OCI-M1 (cell line): ENCODE measurements at regions not wholly inside any gene's neighbourhood (a gene's known extent, or its start where the extent isn't known, plus 50 kb on each side); places are given as distances from the start of the nearest gene placed in this dataset.
A peak's percentile ranks its signal among the peaks of the same experiment; 100 is the strongest.
"Not testable (repeated sequence)": the region's sequence is repeated elsewhere in the genome, so short reads cannot be mapped to it uniquely, and the experiment has no call there.

ENCODE experiments used
- DNase-seq: peaks from one replicate; lab custom pipeline; 2025; lab: John Stamatoyannopoulos, UW

DNA sequence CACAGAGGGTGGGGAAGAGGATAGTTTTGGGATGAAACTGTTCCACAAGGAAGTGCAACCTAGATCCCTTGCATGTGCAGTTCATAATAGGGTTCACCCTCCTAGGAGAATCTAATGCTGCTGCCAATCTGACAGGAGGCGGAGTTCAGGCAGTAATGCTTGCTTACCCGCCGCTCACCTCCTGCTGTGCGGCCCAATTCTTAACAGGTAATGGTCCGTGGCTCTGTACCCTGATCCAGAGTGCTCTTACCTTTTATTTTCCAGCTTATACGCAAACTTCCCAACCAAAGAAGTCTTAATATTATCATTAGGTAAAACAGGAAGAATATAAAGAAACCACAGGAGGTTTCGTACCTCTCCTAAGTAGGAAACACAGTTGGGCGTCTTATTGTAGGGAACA is 82.7 kb upstream of the CD302 start:
- no peak for DNase-seq

DNA sequence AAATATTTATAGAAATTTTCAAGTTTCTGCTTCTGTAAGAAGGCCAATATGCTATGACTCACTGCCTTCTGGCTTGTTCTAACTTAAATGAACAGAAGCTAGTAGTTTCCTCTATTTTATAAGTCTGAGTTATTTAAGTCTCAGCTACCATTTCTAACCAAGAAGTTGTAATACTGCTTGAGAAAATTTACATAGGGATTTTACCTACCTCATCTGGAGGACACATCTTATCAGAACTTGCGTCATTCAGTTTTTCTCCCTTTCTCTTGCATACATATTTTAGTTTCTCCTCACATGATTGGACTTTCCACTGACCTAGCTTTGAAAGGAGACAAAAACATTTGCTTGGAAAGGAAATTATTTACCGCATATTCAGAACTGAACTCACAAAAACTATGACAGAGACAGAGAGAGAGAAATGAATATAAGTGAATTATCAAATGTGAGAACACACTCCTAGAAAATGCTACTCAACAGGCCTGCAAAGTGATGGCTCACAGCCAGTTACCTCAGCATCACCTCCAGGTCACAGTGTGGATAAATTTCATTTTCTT is 81.1 kb upstream of the CD302 start:
- no peak for DNase-seq

DNA sequence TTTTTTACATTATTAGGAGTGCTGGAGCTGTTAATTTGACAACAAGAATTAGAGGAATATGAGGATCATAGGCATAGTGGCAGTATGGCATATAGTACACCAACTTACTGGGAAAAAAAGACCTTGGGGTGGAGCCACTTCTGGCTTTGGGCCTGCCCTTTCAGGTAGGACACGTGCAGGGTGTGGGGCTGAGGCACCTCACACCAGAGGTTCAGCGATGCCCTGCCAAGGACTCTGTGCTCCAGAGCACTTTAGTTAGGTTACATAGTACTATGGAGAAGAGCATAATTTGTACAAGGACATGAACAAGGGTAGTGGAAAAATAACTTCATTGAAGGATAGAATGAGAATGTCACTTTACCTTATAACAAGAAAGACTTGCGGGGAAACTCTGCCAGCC is 77.1 kb upstream of the CD302 start:
- no peak for DNase-seq

DNA sequence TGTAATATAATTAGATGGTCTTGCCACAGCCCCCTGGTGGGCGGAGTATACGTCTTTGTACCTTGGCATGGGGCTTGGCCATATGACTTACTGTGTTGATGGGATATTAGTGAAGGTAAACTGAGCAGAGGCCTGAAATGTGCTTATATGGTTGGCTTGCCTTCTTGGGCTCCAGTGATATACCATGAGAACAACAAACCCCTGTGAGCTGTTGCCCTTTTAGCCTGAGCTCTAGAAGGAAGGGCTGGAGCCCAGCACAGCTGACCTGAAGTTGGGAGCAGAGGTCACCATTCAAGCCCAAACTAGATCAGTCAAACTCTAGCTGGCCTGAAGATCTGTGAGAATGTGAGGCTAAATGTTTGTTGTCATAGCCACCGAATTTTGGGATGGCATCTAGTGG is 75.2 kb upstream of the CD302 start:
- no peak for DNase-seq

DNA sequence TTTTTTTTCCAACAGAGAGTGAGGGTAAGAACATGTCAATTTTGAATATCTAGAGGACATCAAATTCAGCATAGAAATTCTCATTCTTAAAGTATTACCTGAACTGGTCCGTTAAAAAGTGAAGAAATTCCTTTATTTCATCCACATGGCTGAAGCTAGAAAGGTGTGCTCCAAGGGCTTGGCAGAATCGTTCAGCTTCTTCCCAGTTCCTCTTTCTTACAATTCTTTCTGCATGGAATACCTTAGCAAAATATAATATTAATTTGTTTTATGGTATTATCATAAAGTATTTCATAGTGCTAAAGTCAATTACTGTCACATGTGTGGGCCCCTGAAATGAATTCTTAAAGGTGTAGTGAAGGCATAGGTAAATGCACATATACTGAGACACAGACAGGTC is 74.3 kb upstream of the CD302 start:
- DNase-seq = no peak

DNA sequence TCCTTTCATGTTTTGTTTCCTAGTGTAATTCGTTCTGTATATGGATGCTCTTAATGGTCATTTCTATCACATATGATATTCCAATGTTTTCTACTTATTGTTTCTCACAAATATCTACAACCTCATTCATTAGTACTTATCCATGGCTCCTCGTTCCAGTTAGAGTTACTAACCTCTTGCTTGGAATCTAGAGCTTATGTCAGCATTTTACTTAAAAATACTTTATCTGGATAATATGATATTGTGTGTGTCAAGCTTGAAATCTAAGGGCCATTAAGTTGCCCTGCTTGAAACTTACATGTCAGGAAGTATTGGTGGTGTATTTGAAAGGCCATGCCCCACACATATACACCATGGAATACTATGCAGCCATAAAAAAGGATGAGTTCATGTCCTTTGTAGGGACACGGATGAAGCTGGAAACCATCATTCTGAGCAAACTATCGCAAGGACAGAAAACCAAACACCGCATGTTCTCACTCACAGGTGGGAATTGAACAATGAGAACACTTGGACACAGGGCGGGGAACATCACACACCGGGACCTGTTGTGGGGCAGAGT is 70.7 kb upstream of the CD302 start:
- DNase-seq = not testable (repeated sequence)

DNA sequence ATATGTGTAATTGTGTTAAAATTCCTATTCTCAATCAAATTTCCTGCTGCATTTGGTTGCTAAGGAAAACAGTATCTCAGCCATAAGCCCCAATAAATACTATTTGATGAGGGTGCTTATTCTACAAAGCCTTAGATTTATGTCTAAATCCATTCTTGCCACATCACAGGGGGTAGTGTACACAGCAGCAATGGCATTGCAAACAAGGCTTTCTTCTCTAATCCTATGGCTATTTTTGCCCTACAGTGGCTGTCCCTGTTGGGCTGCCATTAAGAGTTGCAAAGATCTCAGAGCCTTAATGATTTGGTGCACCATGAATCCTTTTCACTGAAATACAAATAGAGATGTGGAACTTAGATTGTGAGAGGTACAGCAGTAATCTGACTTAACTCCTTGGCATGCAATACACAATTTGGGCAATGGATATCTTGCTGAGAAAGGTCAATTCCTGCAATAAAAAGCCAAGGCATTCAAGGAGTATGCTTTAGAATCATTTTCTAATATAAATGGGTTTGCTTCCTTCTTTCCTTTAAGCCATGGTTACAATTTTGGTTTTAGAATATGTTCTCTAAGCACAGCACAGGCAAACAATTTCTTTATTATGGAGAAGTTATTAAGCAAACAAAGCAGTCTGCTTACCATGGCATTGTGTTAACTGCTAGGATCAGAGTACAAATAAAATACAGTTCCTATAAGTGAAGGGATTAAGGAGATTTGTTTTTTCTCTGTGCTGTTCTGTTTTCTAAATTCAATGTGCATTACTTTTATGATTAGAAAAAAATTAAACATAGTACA is 69.8 kb upstream of the CD302 start:
- no peak for DNase-seq

DNA sequence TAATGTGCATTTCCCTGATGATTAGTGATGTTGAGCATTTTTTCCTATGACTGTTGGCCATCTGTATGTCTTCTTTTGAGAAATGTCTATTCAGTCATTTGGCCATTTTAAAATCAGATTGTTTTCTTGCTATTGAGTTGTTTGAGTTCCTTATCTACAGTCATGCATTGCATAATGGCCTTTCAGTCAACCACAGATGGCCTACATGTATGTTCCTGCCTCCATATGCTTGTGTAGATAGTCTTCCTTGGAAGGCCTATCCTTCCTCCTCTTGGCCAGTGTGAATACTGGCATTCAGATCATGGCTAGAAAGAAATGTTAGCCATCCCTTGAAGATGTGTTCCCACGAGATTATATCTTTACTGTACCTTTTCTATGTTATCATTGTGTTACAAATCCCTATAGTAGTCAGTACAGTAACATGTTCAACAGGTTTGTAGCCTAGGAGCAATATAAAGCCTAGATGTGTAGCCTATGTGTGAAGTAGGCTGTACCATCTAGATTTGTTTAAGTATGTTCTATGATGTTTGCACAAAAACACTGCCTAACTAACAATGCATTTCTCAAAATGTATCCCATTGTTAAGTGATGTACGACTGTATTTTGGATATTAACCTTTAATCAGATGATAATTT is 65.6 kb upstream of the CD302 start:
- DNase-seq = peak; percentile 76

DNA sequence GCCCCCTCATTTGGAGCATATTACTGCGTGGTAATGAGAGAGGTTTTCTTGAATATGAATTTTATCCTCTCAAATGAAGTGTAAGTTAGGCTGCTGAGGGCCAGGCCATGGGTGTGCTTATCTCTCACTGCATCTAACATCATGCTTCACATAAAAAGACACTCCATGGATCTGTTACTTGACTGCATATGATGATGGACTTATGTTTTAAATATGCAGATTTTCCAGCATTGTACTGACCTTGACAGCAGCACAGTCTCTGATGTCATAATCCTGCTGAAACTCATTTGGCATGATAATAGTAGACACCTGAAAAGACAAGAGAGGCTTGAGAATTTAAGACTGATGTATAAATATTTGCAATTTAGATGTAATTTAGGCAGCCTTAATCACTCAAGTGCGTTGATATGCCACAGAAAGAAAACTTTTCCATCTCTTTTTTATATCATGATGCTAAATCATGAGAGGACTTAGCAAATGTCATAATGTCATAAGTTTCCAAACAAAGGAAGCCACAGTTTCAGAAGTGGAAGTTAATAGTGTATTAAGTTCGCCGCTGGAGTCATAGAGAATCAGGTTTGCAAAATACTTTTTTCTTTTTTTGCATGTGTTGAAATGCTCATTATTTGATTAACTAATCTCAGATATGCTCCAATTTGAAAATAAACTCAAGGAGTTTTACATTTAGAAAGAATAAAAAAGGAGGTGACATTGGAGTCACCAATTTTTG is 62.7 kb upstream of the CD302 start:
- DNase-seq = no peak

DNA sequence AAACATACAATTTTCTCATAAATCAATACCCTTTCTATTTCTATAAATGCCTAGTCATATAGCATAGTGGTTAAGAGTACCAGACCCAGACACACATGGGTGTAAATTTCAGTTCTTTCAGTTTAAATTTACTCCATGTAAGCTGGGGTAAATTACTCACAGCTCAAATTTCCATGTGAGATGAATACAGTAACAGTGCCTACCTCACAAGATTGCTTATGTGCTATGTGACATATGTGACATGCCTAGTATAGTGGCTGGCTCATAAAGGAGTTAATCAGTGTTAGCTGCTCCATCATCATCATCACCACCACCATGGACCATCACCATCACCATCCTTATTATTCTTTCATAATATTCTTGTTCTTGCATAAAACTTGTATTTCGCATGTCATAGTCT is 61.6 kb upstream of the CD302 start:
- no peak for DNase-seq

DNA sequence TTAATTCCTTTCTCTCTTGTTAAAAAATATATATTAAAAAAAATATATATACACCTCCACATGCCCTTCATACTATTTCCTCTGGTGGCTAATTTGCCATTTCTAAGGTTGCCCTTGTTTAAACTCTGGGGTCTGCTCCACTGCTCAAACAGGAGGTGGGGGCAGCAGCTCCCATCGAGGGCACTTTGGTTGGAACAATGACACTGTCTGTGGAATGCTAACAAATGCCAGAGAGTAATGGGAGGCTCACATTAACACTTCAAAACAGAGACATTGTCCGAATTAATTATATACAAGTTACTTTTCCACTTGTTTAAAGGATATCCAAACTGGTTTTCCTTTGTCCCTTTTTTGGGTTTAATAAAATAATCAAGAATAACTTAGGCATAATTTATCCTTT is 58.8 kb upstream of the CD302 start:
- DNase-seq = no peak

DNA sequence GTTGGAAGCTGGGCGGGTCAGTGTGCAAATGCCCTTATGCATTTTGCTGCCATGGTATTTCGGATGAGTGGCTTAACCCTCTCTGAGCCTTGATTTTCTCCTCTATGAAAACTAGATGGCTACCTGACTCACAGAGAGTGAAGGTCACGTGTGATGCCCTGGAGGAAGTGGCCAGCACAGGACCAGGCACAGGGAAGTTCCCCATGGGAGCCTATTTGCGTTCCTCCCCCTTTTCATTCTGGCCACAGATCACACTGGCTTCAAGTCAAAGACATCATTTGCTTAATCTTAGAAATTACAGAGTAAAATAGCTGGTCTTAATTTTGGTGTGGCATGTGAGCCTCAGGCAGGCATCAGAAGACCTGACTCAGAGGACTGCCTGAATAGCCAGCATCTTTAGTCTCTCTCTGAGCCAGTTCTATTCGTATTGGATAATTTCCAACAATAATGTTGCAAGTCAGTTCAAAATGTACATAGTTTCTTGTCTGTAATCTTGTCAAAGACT is 57.6 kb upstream of the CD302 start:
- no peak for DNase-seq

DNA sequence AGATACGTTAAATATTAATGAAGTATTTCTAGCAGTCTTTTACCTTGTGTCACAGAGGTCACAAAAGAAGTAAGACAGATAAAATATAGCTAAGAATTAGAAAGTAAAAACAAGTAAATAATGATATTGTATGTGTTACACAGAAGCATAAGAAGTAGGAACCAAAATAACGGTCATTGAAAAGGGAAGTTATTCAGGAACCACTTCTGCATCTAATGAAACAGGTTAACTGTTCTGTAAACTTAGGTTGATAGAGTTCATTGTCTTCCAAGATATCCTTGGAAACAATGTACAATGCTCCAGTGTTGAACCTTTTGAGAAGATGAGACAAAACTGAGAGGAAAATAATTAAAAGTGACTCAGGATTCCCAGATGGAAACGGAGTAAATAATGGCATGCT is 57.1 kb upstream of the CD302 start:
- no peak for DNase-seq

DNA sequence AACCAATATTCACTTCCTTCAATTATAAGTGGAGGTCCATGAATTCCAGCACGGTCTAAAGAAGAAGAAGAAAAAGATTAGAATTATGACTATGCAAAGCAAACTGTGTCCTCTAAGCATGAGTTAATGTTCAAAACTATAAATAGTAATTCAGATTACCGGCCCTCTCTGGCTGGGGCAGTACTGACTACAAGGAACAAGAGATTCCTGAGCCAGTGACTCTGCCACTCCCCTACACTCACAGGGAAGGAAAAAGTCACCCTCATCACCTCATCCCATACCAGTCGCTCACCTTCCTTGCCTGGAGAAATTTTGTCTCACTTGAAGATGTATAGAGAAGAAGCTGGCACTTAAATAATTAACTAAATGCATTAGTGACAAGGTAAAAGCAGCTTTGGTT is 56.5 kb upstream of the CD302 start:
- DNase-seq = no peak

DNA sequence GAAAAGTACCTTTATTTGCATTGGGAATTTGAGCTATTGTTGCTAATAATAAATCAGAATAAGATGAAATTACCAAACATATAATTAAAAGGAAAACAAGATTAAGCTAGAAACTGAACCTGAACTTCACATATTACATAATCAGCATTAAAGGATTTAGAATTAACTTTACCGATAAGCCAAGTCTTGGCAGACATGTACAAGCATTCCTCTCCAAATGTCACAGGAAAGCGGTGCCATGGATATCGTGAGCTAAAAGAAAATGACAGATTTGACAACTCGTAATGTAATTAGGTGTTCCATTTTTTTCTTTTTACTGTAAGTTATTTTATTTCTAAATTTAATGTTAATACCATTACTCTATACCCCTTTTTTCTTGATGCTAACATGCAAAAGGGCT is 55.1 kb upstream of the CD302 start:
- DNase-seq = no peak

DNA sequence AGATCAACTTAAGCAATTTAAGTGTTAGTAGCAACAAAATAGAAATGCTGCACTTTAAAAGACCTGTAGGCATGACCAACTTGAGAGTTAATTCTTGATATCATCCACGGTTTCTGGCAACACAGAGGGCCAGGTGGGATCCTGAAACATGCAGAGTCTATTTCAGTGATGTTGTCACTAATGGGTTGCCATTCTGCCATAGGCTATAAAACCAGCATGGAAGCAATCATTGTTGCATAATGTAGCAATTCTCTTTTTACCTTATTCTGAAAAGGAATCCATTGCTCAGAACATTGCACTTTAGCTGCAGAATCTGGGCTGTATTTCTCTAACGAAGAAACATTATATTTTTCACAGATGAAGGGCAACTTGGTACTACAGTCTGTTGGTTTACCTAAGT is 53.9 kb upstream of the CD302 start:
- no peak for DNase-seq

DNA sequence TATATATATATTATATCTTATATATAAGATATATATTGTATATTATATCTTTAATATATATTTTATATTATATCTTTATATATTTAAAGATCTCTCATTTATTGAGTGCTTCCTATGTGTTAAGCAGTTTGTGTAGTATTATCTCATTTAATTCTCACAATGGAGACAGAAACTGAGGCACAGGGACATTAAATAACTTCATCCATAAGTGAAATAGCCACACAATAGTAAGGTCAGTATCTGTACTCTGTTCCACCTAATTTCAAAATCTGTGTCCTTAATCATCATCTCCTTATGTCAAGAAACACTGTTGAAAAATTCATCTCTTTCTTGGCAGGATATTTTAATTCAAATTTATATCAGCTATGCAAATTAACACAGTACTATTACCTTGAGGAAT is 52.8 kb upstream of the CD302 start:
- no peak for DNase-seq

DNA sequence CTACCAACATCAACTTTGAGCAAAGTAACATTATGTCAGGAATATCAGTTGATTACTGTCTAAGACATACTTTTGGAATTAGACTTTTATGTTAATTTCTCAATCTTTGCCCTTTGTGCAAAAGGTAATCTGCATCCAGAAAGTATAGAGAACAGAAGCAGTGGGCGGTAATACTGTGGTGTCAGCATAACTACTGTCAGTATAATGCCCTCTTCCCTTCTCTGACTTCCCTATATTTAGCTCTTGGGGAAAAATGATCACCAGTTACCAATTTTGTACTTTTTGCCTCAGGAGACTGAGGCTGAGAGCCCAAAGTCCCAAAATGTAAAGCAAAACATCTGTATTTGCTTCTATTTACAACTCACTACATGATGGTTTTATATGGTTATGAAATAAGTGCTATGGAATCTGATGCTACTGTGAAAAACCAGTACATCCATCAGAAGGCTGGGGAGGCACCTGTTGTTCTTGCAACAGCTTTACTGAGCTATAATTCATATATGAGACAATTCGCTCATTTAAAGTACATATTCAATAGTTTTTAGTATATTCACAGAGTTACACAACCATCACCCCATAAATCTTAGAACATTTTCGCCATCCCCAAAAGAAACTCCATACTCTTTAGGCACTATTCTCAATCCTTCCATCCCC is 51.3 kb upstream of the CD302 start:
- no peak for DNase-seq
